ENCODE measurements at regions not wholly inside any gene's neighbourhood (a gene's known extent, or its start where the extent isn't known, plus 50 kb on each side); places are given as distances from the start of the nearest gene placed in this dataset.

DNA sequence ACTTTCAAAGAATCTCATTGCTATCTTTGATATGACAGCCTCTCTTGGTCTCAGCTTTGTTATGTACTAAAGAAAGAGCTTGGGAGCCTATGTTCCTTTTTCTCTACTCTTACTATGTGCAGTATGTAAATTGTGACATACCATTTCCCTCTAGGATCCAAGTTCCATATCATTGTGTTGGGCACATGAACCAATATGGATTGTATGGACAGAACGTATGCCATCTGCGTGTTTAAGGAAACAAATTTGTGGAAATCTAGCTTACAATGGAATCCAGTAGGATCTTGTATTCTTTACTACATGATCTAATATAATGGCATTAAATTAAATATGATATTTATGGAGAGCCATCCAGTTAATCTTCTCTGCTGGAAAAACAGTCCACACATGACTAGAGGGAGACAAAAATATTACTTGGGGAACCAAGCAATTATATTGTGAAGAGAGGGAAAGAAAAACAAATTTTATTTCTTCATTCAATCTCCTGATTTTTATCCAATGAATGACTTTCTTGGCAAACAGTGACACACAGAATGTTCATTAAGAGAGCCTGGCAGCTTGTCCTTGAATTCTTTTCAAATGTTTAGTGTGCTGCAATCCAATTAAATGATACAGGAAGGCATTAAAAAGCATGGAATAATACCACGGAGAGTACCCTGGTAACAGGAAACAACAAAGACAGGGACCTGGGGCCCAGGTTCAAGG is 106.5 kb upstream of the DAB1 start:
- H3K9me3 Mint-ChIP-seq, result peaks cover 6 to 13% of the 10 kb centered on the region in 2 donors
- H3K36me3 Mint-ChIP-seq, result no peaks in the 10 kb centered on the region
- H3K27ac Mint-ChIP-seq, result no peak overlapping the region
- ATAC-seq (replicated peaks), result no peak
- H3K4me1 Mint-ChIP-seq, result no peaks in the 10 kb centered on the region
- H3K27me3 Mint-ChIP-seq, result no peaks in the 10 kb centered on the region
- DNase-seq, result no peak
- H3K4me3 Mint-ChIP-seq, result no peak overlapping the region

DNA sequence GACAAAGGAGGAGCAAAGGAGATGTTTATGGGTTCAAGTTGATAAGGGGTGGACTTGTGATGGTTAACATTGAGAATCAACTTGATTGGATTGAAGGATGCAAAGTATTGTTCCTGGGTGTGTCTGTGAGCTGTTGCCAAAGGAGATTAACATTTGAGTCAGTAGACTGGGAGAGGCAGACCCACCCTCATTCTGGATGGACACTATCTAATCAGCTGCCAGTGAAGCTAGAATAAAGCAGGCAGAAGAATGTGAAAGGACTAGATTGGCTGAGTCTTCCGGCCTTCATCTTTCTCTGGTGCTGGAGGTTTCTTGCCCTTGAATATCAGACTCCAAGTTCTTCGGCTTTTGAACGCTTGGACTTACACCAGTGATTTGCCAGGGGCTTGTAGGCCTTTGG is 98.7 kb upstream of the DAB1 start:
- ATAC-seq (replicated peaks) (no peak), DNase-seq (no peak)
- Mint-ChIP-seq H3K36me3 (no peaks in the 10 kb centered on the region), H3K9me3 (no peaks in the 10 kb centered on the region), H3K4me1 (no peaks in the 10 kb centered on the region), H3K4me3 (no peak overlapping the region), H3K27me3 (peaks cover 6% of the 10 kb centered on the region in 2 donors), H3K27ac (no peak overlapping the region)

DNA sequence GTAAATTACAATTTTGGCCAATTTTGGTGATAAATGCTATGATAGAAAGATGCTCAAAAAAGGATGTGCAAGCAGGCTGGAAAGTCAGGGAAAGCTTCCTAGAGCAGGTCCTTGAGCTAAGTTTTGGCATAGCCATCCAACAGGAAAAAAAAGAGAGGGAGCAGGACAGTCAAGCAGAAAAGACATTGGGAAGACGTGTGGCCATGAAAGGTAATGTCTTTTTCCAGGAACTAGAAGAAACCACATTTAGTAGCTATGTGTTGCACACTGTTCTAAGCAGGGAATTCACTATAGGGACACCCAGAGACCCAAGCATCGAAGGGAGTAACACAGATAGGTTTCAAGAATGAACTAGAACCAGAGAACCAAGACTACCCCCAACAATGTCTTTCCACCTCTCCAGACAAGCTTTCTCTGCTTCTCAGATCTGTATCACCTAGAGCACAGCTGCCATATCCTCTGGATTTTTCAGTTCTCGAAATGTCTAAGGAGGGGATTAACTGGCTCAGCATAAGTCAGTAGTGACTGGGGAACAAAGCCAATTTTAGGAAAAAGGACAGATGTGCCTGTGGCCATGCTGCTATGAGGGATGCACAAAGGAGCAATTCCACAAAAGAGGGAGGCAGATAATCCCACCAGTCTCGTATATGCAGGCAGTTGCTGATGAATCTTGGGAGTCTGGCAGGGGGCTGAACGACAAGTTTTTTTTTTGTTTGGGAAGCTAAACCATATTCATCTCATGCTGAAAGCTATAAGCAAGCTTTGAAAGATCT is 97.1 kb upstream of the DAB1 start:
- no peak for DNase-seq
- no peaks in the 10 kb centered on the region for H3K4me1 Mint-ChIP-seq
- no peak for ATAC-seq (replicated peaks)
- H3K4me3 Mint-ChIP-seq, result no peak overlapping the region
- H3K36me3 Mint-ChIP-seq, result no peaks in the 10 kb centered on the region
- H3K9me3 Mint-ChIP-seq, result no peaks in the 10 kb centered on the region
- H3K27ac Mint-ChIP-seq, result no peak overlapping the region
- H3K27me3 Mint-ChIP-seq, result peaks cover 6% of the 10 kb centered on the region in 2 donors

DNA sequence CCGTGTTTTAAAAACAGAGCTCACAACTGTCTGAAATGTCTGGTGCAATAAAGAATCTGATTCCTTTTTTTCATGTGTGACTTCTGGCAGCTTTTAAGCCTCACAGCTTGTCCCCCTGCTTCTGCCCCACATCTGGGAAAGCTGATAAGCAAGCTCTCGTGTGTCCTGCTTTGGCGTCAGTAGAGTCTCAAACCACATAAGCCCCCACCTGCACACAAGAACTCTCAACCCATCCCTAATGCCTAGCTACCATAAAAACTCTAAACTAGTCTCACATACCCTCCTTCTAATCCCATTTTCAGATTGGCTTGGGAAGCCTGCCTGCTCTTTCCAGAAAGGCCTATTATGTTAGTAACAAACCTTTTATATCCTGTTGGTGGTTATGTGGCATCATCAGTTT is 94.6 kb upstream of the DAB1 start:
- Mint-ChIP-seq H3K36me3 (no peaks in the 10 kb centered on the region), H3K4me1 (no peaks in the 10 kb centered on the region), H3K4me3 (no peak overlapping the region), H3K27ac (no peak overlapping the region), H3K27me3 (peaks cover 6 to 11% of the 10 kb centered on the region in 2 donors), H3K9me3 (no peaks in the 10 kb centered on the region)
- DNase-seq (no peak), ATAC-seq (replicated peaks) (no peak)

DNA sequence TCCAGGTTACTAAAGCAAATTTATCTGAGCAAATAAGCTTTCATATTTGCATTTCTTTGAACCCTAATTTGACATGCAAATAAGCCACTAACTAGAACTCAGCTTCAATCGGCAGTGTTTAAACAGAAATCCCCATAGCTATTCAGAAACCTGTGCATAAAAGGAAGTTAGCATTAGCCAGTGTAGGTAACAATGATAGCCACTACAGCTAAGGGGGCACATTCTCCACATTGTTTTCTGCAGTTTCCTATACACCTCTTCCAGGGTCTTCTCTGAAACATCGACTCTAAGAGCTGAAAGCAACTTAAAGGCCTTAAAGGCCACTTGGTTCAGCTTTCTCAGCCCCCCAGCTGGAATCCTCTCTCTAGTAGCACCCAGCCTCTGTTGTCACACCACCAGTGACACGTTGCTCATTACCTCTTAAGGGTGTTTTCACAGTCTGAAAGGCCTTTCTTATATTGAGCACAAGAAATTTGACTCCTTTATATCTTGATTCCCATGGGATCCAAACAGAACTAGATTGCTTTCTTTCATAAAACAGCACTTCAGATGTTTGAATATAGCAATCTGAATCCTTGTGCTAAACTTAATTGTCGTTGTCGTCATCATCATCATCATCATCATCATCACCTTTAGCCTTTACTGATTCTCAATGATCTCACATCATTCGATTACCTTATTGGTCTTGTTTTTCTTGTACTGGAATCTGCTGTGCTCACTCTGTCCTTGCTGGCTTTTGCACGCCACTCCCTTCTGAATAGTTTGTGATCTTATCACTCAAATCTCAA is 93.9 kb upstream of the DAB1 start:
- H3K9me3 Mint-ChIP-seq, result no peaks in the 10 kb centered on the region
- H3K27me3 Mint-ChIP-seq, result peaks cover 6 to 11% of the 10 kb centered on the region in 2 donors
- no peaks in the 10 kb centered on the region for H3K4me1 Mint-ChIP-seq
- ATAC-seq (replicated peaks), result no peak
- DNase-seq, result no peak
- no peak overlapping the region for H3K4me3 Mint-ChIP-seq
- no peak overlapping the region for H3K27ac Mint-ChIP-seq
- H3K36me3 Mint-ChIP-seq, result no peaks in the 10 kb centered on the region

DNA sequence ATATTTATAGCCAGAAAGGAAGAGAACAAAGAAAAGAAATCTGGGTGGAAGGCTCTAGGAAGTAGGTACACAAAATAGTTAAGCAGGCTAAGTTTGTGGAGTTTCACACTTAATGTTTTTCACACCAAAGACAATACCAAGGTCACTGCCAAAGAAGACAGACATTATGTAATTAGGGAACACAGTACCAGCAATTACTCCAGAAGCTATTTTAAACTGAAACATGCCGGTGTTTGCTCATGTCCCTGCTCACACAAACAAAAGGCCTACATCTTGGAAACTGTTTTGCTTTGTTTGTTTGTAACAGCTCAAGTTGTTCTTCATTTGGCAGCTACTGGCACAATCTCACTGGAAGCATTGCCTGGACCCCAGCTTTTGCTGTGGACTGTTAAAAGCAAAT is 88.5 kb upstream of the DAB1 start:
- H3K27me3 Mint-ChIP-seq, result peaks cover 0 to 5% of the 10 kb centered on the region in 2 donors
- ATAC-seq (replicated peaks) (no peak), DNase-seq (no peak)
- H3K4me3 Mint-ChIP-seq, result no peak overlapping the region
- H3K4me1 Mint-ChIP-seq, result no peaks in the 10 kb centered on the region
- H3K27ac Mint-ChIP-seq, result no peak overlapping the region
- H3K36me3 Mint-ChIP-seq, result no peaks in the 10 kb centered on the region
- H3K9me3 Mint-ChIP-seq, result peaks cover 0 to 2% of the 10 kb centered on the region in 2 donors

DNA sequence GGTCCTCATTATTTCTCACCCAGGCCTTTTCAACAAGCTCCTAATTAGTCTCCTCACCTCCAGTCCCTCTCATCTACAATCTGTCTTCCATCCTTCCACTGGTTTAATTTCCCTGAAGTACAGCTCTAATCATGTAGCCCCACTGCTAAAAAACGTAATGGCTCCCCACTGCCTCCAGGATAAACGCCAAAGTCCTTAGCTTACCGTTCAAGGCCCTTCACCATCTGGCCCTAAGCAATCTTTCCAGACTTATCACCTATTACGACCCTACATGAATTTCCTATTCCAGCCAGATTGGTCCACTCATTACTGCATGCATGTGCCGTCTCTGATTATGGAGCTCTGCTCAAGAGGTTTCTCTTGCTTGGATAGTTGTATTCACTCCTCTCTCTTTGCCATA is 83.1 kb upstream of the DAB1 start:
- Mint-ChIP-seq H3K36me3 (no peaks in the 10 kb centered on the region), H3K27me3 (no peaks in the 10 kb centered on the region), H3K27ac (no peak overlapping the region), H3K4me3 (no peak overlapping the region), H3K4me1 (no peaks in the 10 kb centered on the region), H3K9me3 (peaks cover 4 to 5% of the 10 kb centered on the region in 2 donors)
- no peak for DNase-seq
- ATAC-seq (replicated peaks), result no peak

DNA sequence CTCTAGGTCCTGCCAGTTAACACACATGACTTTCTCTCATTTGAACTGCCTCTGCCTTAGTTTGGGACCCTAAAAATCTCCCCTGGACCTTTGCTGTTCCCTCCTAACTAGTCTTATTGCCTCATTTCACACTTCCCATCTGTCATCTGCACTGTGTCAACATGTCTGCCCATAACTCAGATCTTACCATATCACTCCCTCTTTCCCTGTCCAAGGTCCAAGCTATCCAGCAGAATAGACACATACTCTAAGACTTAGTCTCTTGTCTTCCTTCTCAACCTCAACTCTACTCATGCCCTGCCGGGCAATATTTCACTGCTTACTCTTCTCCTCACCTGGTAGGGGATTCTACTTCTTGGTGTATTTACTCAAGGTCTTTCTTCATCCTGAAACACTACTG is 79.5 kb upstream of the DAB1 start:
- DNase-seq, result no peak
- Mint-ChIP-seq H3K27me3 (no peaks in the 10 kb centered on the region), H3K4me1 (no peaks in the 10 kb centered on the region), H3K36me3 (no peaks in the 10 kb centered on the region), H3K9me3 (peaks cover 5 to 7% of the 10 kb centered on the region in 2 donors), H3K27ac (no peak overlapping the region), H3K4me3 (no peak overlapping the region)
- ATAC-seq (replicated peaks), result no peak

DNA sequence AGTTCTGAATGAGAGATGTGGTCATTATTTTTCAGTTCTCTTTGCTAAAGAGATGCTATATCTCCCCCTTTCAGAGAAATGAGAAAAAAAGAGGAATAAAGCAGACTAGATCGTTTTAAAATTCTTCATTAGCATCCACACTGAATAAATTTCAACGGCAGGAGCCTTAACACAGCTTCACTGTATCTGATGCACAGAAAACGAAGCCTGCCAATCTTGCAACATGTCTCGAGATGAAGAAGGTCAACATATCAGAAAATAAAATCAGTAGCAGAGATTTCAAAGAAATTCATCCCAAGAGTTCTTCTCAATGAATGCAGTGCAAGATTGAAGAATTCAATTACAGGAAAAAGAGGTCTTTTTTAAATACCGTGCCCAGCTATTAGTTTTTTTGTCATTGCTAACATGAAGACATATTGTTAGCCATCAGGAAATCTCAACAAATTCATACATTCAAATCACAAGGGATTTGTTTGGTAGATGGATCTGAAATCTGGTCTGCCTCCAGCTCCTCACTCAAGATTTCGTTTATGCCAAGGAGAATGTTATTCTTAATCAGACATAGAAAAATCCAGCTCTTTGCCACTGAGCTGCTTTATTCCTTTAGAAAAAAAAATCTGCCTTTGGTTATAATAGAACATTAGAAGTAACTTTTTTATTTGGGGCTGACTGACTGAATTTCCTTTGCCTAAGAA is 76.4 kb upstream of the DAB1 start:
- no peaks in the 10 kb centered on the region for H3K27me3 Mint-ChIP-seq
- H3K4me1 Mint-ChIP-seq, result no peaks in the 10 kb centered on the region
- no peak overlapping the region for H3K4me3 Mint-ChIP-seq
- H3K27ac Mint-ChIP-seq, result no peak overlapping the region
- peaks cover 2 to 12% of the 10 kb centered on the region in 2 donors for H3K9me3 Mint-ChIP-seq
- ATAC-seq (replicated peaks) (no peak), DNase-seq (no peak)
- no peaks in the 10 kb centered on the region for H3K36me3 Mint-ChIP-seq

DNA sequence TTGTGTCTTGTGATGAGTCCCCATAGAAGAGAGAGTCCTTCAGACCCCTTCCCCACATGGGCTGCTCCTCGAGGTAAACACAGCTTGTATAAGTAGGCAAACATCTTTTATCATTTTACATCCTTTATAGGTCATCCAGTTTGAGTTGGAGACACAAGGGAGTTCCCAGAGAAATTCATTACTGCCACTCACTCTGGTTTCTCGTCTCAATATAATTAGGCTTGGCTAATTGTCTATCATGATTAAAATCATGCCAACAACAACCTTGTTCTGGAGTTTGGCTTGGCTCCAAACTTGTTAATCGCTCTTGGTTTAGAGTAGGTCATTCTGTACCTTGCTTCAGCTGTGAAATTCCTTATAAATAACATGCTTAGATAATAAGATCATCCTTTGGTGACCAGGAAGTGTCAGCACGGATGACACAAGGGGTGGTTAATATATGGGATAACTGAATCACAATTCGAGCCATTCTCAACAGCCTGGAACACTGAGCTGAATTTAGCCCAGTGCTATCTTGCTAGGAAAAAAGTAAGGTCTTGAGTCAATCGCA is 70.7 kb upstream of the DAB1 start:
- H3K4me1 Mint-ChIP-seq, result no peaks in the 10 kb centered on the region
- DNase-seq (no peak), ATAC-seq (replicated peaks) (no peak)
- H3K36me3 Mint-ChIP-seq, result no peaks in the 10 kb centered on the region
- H3K9me3 Mint-ChIP-seq, result peaks cover 2 to 15% of the 10 kb centered on the region in 2 donors
- H3K27ac Mint-ChIP-seq, result no peak overlapping the region
- no peak overlapping the region for H3K4me3 Mint-ChIP-seq
- no peaks in the 10 kb centered on the region for H3K27me3 Mint-ChIP-seq

DNA sequence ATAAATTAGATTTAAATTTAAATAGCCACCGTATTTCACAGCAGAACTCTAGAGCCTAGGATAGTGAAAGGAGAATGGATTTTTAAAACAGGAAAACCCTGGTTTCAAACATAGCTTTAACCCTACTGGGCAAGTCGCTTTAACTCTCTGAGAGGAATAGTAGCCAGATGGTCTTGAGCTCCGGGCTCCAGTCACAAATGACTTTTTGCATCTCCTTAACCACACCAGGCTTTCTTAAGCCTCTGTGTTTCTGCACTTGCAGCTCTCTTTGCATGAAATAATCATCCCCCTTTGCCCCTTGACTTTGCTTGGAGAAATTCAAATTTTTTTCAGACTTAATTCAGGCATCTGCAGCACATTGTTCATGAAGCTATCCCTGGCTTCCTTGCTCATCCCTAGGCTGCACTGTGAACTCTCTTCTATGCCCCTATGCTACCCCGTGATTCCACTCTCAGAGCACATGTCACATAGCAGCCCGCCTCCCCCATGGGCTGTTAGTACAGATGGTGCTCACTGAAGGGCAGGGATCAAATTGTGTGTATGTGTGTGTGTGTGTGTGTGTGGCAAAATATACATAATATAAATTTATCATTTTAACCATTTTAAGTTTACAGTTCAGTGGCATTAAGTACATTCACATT is 68.8 kb upstream of the DAB1 start:
- H3K4me3 Mint-ChIP-seq, result no peak overlapping the region
- no peaks in the 10 kb centered on the region for H3K36me3 Mint-ChIP-seq
- H3K27me3 Mint-ChIP-seq, result no peaks in the 10 kb centered on the region
- ATAC-seq (replicated peaks) (no peak), DNase-seq (no peak)
- peaks cover 2 to 6% of the 10 kb centered on the region in 2 donors for H3K9me3 Mint-ChIP-seq
- no peaks in the 10 kb centered on the region for H3K4me1 Mint-ChIP-seq
- no peak overlapping the region for H3K27ac Mint-ChIP-seq

DNA sequence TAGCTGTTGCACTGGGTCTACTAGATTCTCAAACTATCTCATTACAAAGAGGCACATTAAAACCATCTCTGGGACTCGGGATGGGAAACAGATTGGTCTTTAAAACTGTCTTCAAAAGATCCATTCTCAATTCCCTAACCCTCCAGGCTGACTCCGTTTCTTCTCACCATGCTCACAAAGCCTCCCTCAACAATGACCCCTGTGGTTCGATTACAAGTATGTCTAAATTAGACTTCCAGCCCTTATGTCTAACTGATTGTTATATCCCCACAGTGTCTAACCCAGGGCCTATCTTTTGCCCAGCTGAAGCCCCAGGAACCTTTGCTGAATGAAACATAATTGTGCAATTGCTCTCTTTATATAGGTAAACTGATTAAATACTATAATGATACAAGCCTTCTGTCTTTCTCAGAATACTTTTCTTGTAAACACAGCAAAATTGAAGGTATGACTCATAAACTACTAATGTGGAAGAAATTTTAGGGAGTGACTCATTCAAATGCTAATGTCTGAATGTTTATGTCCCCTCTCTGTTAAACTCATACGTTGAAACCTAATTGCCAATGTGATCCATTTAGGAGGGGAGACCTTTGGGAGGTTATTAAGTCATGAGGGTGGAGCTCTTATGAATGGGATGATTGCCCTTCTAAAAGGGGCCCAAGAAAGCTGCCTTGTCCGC is 65.6 kb upstream of the DAB1 start:
- no peaks in the 10 kb centered on the region for H3K36me3 Mint-ChIP-seq
- no peaks in the 10 kb centered on the region for H3K27me3 Mint-ChIP-seq
- H3K27ac Mint-ChIP-seq, result no peak overlapping the region
- DNase-seq (no peak), ATAC-seq (replicated peaks) (no peak)
- no peak overlapping the region for H3K4me3 Mint-ChIP-seq
- H3K9me3 Mint-ChIP-seq, result peaks cover 0 to 3% of the 10 kb centered on the region in 2 donors
- no peaks in the 10 kb centered on the region for H3K4me1 Mint-ChIP-seq

DNA sequence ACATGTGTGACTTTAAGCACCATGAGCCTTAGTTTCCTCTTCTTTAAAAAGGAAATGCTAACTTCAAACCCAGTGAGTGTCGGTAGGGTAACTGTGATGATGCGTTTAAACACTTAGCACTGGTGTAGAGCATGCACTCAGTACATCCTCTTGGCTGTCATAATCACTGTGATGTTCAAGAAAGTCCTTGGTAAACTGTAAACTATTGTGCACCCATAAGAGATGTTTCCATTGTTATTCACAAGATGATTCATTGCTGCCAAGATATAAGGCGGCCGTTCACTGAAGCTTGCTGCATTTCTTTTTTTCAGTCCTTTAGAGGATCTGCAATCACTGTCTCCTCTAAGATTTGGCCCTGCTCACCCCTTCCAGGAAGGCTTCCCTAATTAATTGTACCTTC is 61.8 kb upstream of the DAB1 start:
- Mint-ChIP-seq H3K4me3 (no peak overlapping the region), H3K36me3 (no peaks in the 10 kb centered on the region), H3K27me3 (no peaks in the 10 kb centered on the region), H3K4me1 (no peaks in the 10 kb centered on the region), H3K9me3 (no peaks in the 10 kb centered on the region), H3K27ac (no peak overlapping the region)
- ATAC-seq (replicated peaks), result no peak
- DNase-seq, result no peak
